DND-41 (cell line): ENCODE measurements at regions not wholly inside any gene's neighbourhood (a gene's known extent, or its start where the extent isn't known, plus 50 kb on each side); places are given as distances from the start of the nearest gene placed in this dataset.

ENCODE experiments used
- ATAC-seq: fragments of 200-7000 bp; cut with Tn5 transposase; 3 replicates; pipeline ENCODE4 v1.9.1; 2021; ENCODE audit warnings: low read depth; ENCODE audit not compliant: insufficient read depth
- DNase-seq: peaks from one replicate; pipeline ENCODE4 v3.0.0-alpha.2; 2020
- H2AFZ ChIP-seq: 2 replicates; pipeline ENCODE4 v1.6.0; 2012; ENCODE audit warnings: low read depth, low read length
- H3K27ac ChIP-seq: 2 replicates; pipeline ENCODE4 v1.5.1; 2012; ENCODE audit warnings: low read length, inconsistent platforms
- H3K27me3 ChIP-seq: fragments of 200-600 bp; sonication (generic); 2 replicates; pipeline ENCODE4 v1.6.0; 2012; ENCODE audit warnings: low read length, mild to moderate bottlenecking, inconsistent platforms; ENCODE audit not compliant: insufficient read depth, poor library complexity
- H3K36me3 ChIP-seq: 2 replicates; pipeline ENCODE4 v1.5.1; 2012; ENCODE audit warnings: low read length, inconsistent platforms; ENCODE audit not compliant: insufficient read depth
- H3K4me1 ChIP-seq: 2 replicates; pipeline ENCODE4 v1.5.1; 2012; ENCODE audit warnings: mild to moderate bottlenecking, low read length; ENCODE audit not compliant: insufficient read depth
- H3K4me2 ChIP-seq: 2 replicates; pipeline ENCODE4 v1.6.0; 2012; ENCODE audit warnings: mild to moderate bottlenecking, moderate library complexity, low read length, inconsistent platforms; ENCODE audit not compliant: insufficient read depth
- H3K4me3 ChIP-seq, 2 experiments: fragments of 200-600 bp in 1 of 2; shearing (Covaris generic) in 1 of 2; 2 replicates each; pipeline ENCODE4 v1.5.1; 2012 to 2016; ENCODE audit warnings: inconsistent platforms in 2 of 2, low read length in 2 of 2, mild to moderate bottlenecking in 2 of 2, low read depth in 1 of 2, moderate library complexity in 1 of 2
- H3K79me2 ChIP-seq: 2 replicates; pipeline ENCODE4 v1.6.0; 2012; ENCODE audit warnings: low read length, inconsistent platforms; ENCODE audit not compliant: insufficient read depth
- H3K9ac ChIP-seq: 2 replicates; pipeline ENCODE4 v1.6.0; 2012; ENCODE audit warnings: low read depth, mild to moderate bottlenecking, inconsistent platforms, low read length, moderate library complexity
- H3K9me3 ChIP-seq: 2 replicates; pipeline ENCODE4 v1.5.1; 2012; ENCODE audit warnings: low read length, moderate library complexity, mild to moderate bottlenecking, inconsistent platforms; ENCODE audit not compliant: insufficient read depth, severe bottlenecking
- H4K20me1 ChIP-seq: 2 replicates; pipeline ENCODE4 v1.6.0; 2012; ENCODE audit warnings: low read length; ENCODE audit not compliant: insufficient read depth
- CTCF ChIP-seq: IDR thresholded peaks from 2 replicates; pipeline ENCODE4 v1.5.1; 2012; ENCODE audit warnings: borderline replicate concordance, low read length, moderate library complexity, mild to moderate bottlenecking; ENCODE audit not compliant: poor library complexity, severe bottlenecking; ENCODE audit errors: extremely low read depth
- EZH2 ChIP-seq: IDR thresholded peaks from 3 replicates; pipeline ENCODE4 v1.6.1; 2012; ENCODE audit warnings: borderline replicate concordance, low read depth, mild to moderate bottlenecking, moderate library complexity, low read length, inconsistent platforms; ENCODE audit not compliant: severe bottlenecking

- H3K4me1 ChIP-seq = no peaks in the 10 kb centered on the region
- TF ChIP-seq CTCF (no peak), EZH2 (no peak)
- H3K79me2 ChIP-seq = no peaks in the 10 kb centered on the region
- no peak overlapping the region for H2AFZ ChIP-seq
- no peak overlapping the region for H3K9ac ChIP-seq
- DNase-seq = no peak
- ATAC-seq = no peak
- H3K36me3 ChIP-seq = no peaks in the 10 kb centered on the region
- H3K27me3 ChIP-seq = no peaks in the 10 kb centered on the region
- no peak overlapping the region for H3K4me2 ChIP-seq
- no peaks in the 10 kb centered on the region for H4K20me1 ChIP-seq
- H3K9me3 ChIP-seq = no peaks in the 10 kb centered on the region
- no peak overlapping the region for H3K4me3 ChIP-seq
- no peak overlapping the region for H3K27ac ChIP-seq
These were observed 250.3 kb downstream of the TOMM20 start for GRCh38 chr1:234878288-234878687.

- H3K4me1 ChIP-seq = no peaks in the 10 kb centered on the region
- H4K20me1 ChIP-seq = no peaks in the 10 kb centered on the region
- H3K27me3 ChIP-seq = no peaks in the 10 kb centered on the region
- no peaks in the 10 kb centered on the region for H3K79me2 ChIP-seq
- H3K4me3 ChIP-seq = no peak overlapping the region
- ATAC-seq (no peak), DNase-seq (no peak)
- H2AFZ ChIP-seq = no peak overlapping the region
- no peaks in the 10 kb centered on the region for H3K36me3 ChIP-seq
- H3K9ac ChIP-seq = no peak overlapping the region
- no peak overlapping the region for H3K4me2 ChIP-seq
- no peak for TF ChIP-seq EZH2
- no peak for TF ChIP-seq CTCF
- H3K9me3 ChIP-seq = no peaks in the 10 kb centered on the region
- no peak overlapping the region for H3K27ac ChIP-seq
These were observed 250.9 kb downstream of the TOMM20 start for GRCh38 chr1:234877761-234878160.

- no peak for TF ChIP-seq EZH2
- TF ChIP-seq CTCF = no peak
- Histone ChIP-seq H3K27ac (no peak overlapping the region), H3K27me3 (no peaks in the 10 kb centered on the region), H3K36me3 (no peaks in the 10 kb centered on the region), H3K4me2 (no peak overlapping the region), H3K4me3 (no peak overlapping the region), H3K79me2 (no peaks in the 10 kb centered on the region), H2AFZ (no peak overlapping the region), H4K20me1 (no peaks in the 10 kb centered on the region), H3K9me3 (no peaks in the 10 kb centered on the region), H3K9ac (no peak overlapping the region), H3K4me1 (no peaks in the 10 kb centered on the region)
- ATAC-seq (no peak), DNase-seq (no peak)
These were observed 252.4 kb downstream of the TOMM20 start for GRCh38 chr1:234875953-234876855.
